ENCODE measurements at regions not wholly inside any gene's neighbourhood (a gene's known extent, or its start where the extent isn't known, plus 50 kb on each side); places are given as distances from the start of the nearest gene placed in this dataset.
A peak's percentile ranks its signal among the peaks of the same experiment; 100 is the strongest.

DNA sequence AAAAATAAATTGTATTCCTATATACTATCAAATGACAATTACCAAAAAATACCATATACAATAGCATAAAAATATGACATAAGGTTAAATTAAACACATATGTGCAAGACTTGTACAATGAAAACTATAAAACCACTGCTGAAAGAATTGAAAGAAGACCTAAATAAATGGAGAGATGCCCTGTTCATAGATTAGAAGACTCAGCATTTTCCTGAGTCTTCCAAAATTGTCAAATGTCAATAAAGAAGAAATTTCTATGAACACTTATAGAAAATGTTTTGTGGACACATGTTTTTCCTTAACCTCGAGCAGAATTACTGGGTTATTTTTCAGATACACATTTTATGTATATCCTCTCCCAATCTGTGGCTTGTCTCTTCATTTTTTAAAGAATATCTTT, 103.1 kb upstream of the DCLK2 start:
- ChIA-PET CTCF (ENCODE audit: low intra/inter-chr PET ratio, low total read pairs) (no interaction called here), POLR2A (no interaction called here)
- no TSS peak for BruUV-seq (replicated peaks)
- no peaks in the 10 kb centered on the region for H3K36me3 ChIP-seq (replicated peaks in 1 of 2; ENCODE audit: control insufficient read depth in 1 of 2, insufficient read depth in 2 of 2, low read length in 2 of 2)
- no peak overlapping the region for H3K27ac ChIP-seq (ENCODE audit: extremely low read length, insufficient read depth, low read length)
- no peak overlapping the region for H2AFZ ChIP-seq (ENCODE audit: low read length)
- no peak for FAIRE-seq
- H3K4me1 ChIP-seq (ENCODE audit: insufficient read depth, low read length) = no peaks in the 10 kb centered on the region
- WGBS (ENCODE audit: low lambda C conversion rate) = 2% methylated on average over 1 of the region's 1 CpG
- H3K9me3 ChIP-seq (ENCODE audit: low read length) = no peaks in the 10 kb centered on the region
- H3K4me3 ChIP-seq (replicated peaks in 1 of 3; ENCODE audit: insufficient read depth in 1 of 3, low read depth in 2 of 3, low read length in 3 of 3) = no peak overlapping the region
- no peak for DNase-seq (ENCODE audit: low spot score)
- no peak overlapping the region for H3K4me2 ChIP-seq (ENCODE audit: low read depth, low read length)
- H3K27me3 ChIP-seq (ENCODE audit: control insufficient read depth in 1 of 2, insufficient read depth in 2 of 2, low read length in 2 of 2) = no peaks in the 10 kb centered on the region
- H3K9ac ChIP-seq (ENCODE audit: insufficient read depth, low read depth, low read length) = no peak overlapping the region
- intact Hi-C loops (cut with micrococcal nuclease; ENCODE audit: unreplicated experiment) = no loop called here
- ATAC-seq = no peak
- in situ Hi-C loops (cut with HindIII; ENCODE audit: extremely low pct_ligation_motif_present, low pct_unique_long_range_greater_than_20kb) = loop anchor here (25.0 kb wide), 1 partner anchor 887 kb away; no protein-coding TSS in a partner anchor
- TF ChIP-seq GLI4 (CRISPR knock-in tag; IDR thresholded peaks at IDR 0.05; ENCODE audit: borderline replicate concordance) (no peak), MAFK (conservative IDR thresholded peaks at IDR 0.05 in 1 of 2, IDR thresholded peaks at IDR 0.05 in 1 of 2; ENCODE audit: low read length in 2 of 2) (peak; percentile 42 to 60; a peak in 3 of 4 replicates)
- TF ChIP-seq, protein P1, sequence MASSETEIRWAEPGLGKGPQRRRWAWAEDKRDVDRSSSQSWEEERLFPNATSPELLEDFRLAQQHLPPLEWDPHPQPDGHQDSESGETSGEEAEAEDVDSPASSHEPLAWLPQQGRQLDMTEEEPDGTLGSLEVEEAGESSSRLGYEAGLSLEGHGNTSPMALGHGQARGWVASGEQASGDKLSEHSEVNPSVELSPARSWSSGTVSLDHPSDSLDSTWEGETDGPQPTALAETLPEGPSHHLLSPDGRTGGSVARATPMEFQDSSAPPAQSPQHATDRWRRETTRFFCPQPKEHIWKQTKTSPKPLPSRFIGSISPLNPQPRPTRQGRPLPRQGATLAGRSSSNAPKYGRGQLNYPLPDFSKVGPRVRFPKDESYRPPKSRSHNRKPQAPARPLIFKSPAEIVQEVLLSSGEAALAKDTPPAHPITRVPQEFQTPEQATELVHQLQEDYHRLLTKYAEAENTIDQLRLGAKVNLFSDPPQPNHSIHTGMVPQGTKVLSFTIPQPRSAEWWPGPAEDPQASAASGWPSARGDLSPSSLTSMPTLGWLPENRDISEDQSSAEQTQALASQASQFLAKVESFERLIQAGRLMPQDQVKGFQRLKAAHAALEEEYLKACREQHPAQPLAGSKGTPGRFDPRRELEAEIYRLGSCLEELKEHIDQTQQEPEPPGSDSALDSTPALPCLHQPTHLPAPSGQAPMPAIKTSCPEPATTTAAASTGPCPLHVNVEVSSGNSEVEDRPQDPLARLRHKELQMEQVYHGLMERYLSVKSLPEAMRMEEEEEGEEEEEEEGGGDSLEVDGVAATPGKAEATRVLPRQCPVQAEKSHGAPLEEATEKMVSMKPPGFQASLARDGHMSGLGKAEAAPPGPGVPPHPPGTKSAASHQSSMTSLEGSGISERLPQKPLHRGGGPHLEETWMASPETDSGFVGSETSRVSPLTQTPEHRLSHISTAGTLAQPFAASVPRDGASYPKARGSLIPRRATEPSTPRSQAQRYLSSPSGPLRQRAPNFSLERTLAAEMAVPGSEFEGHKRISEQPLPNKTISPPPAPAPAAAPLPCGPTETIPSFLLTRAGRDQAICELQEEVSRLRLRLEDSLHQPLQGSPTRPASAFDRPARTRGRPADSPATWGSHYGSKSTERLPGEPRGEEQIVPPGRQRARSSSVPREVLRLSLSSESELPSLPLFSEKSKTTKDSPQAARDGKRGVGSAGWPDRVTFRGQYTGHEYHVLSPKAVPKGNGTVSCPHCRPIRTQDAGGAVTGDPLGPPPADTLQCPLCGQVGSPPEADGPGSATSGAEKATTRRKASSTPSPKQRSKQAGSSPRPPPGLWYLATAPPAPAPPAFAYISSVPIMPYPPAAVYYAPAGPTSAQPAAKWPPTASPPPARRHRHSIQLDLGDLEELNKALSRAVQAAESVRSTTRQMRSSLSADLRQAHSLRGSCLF (CRISPR knock-in tag; IDR thresholded peaks at IDR 0.05; ENCODE audit: borderline replicate concordance) = no peak
- H3K79me2 ChIP-seq (ENCODE audit: insufficient read depth, low read length) = no peaks in the 10 kb centered on the region
- no peaks in the 10 kb centered on the region for H4K20me1 ChIP-seq (ENCODE audit: insufficient read depth, low read length)
